ENCODE measurements at regions not wholly inside any gene's neighbourhood (a gene's known extent, or its start where the extent isn't known, plus 50 kb on each side); places are given as distances from the start of the nearest gene placed in this dataset. TPM values are rescaled to one million over a fixed set of nuclear protein-coding genes. Genes with fewer than 3 reads are reported as not detected.

DNA sequence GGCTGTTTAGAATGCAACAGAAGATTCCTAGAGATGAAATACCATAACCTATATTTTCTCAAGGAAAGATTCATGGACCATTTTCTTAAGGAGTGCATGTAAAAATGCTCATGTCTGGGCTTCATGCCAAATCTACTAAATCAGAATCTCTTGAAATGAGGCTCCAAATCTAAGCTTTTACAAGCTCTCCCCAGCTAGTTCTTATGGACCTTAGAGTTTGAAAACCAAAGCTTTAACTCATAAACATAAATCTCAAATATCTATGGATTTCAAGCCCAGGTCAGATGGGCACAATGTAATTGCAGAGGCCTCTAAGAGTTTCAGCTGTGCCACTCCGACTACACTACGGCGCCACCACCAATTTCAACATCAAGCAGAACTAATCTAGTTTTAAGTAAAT lies 117.3 kb upstream of the CAND1 start:
- no peak for DNase-seq

DNA sequence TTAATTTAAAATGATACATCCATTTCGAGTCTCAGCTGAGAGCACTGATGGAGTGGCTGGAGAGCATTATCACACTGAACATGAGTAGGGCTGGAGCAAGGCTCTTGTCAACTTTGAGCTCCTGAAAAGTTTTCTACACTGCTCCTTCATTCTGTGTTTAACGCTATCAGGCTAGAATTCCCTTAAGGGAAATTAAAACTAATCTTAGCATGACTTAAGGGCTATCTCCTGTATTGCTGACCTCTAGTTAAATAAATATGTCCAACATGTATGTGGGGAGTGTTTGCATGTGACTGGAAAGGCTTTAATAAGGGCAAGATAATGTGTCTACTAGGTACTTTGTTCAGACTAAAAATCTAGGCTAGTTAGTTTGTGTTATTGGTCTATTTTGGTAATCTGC lies 116.7 kb upstream of the CAND1 start:
- no peak for DNase-seq

DNA sequence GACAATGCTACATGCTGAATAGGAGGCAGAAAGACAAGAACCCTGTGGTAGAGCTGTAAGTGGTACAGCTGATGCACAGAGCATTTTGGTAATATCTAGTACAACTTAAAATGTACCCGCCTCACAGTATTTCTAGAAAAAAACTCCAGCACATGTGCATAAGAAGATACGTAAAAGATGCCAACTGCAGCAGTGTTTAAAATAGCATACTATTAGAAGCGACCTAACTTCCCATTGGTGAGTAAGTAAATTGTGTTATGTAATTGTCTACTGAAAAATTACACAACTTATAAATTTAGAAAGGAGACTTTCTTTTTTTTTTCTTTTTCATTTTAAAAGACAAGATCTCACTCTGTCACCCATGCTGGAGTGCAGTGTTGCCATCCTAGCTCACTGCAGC lies 114.3 kb upstream of the CAND1 start:
- no peak for DNase-seq

DNA sequence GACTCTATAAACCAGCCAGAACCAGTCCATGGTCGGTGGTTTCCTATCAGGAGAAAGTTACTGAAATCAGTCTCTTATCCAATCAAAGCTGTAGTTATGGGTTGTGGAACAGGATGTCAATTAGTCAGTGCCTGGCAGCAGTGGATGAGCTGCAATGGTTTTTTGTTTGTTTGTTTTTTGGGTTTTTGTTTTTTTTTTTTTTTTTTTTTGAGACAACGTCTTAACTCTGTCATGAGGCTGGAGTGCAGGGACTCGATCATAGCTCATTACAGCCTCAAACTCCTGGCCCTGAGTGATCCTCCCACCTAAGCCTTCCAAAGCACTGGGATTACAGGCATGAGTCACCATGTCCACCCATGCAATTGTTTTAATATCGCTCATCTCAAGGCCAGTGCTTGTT lies 113.3 kb upstream of the CAND1 start:
- no peak for DNase-seq

DNA sequence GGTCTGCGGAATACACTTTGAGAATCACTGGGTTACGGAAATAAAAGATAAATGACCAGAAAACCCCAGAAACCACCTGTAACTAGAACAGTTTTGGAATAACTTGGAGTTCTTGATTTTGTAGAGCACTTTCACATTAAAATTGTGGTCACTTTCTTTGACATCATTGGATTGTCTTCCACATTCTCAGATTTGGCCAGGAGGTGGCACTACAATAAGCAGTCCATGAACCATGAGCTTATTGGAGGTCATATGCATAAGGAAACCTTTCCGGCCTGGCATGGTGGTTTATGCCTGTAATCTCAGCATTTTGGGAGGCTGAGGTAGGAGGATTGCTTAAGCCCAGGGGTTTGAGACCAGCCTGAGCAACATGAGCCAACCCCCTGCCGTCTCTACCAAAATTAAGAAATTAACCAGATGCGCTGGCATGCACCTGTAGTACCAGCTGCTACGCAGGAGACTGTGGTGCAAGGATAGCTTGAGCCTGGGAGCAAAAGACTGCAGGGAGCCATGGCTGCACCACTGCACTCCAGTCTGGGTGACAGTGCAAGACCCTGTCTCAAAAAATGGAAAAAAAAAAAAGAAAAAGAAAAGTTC lies 107.7 kb upstream of the CAND1 start:
- no peak for DNase-seq

DNA sequence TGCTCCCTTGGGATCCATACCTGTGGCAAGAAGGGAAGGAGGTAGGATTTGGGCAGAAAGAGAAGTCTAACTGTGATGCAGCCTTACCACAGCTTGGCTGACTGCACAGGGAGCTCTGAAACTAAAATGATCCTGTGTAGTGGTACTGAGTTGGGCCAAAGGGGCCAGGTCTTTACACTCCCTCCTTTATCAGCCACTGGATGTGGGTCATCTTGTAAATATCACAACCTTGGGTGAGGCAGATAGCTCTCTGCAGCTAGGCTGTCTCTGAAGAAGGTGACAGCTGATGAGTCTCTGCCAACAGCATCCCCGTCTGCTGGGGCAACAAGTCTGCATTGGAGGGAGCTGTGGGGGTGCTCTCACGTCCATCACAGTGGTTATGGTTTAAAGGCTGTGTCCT lies 95.9 kb upstream of the CAND1 start:
- DNase-seq: no peak

DNA sequence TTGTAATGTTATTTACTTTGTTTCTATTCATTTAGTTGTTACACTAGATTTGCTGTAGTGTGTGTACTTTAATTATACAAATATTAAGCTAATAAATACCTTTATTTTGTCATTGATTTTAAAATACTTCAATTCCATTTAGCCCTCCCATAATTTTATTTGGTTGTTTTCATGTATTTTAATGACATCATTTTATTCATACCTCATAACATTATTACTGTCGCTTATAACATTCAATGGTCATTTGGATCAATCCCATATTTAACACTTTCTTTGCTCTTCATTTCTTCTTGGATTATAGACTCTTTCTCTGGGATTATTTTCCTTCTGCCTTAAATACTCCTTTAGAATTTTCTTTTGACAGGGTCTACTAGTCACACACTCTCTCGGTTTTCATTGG lies 86.6 kb upstream of the CAND1 start:
- DNase-seq: no peak

DNA sequence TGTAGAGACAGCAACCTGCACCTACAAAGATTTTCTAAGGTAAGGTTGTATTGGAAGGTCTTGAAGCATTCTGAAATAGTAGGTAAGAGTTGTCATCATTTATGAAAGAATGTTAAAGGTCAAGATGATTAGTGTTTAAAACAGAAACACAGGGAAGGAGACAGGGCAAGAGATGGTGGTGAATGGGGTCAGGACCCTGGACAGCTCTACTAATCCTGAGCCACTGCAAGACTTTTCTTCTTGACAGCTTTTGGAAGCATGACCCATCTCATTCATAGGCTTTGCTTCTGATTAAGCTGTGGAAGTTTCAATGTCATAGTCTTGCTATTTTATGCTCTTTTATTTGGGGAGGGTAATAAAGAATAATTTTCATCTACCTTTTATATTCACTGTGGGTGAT lies 75.5 kb upstream of the CAND1 start:
- no peak for DNase-seq

DNA sequence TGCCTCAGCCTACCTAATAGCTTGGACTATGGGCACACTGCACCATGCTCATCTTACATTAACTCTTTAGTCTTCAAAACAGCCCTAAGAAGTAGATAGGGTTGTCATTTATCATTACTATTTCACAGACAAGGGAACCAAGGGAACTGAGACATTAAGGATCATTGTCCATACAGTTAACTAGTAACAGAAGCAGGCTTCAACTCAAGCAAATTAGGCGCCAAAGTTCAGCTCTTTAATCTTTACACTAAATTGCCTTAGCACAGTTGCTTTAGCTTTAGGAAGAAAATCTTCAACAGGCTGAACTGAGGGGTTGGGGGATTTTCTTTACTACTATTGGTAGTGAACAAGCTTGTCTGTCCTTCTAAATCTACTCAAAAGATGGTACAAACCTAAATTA lies 68.8 kb upstream of the CAND1 start:
- no peak for DNase-seq

DNA sequence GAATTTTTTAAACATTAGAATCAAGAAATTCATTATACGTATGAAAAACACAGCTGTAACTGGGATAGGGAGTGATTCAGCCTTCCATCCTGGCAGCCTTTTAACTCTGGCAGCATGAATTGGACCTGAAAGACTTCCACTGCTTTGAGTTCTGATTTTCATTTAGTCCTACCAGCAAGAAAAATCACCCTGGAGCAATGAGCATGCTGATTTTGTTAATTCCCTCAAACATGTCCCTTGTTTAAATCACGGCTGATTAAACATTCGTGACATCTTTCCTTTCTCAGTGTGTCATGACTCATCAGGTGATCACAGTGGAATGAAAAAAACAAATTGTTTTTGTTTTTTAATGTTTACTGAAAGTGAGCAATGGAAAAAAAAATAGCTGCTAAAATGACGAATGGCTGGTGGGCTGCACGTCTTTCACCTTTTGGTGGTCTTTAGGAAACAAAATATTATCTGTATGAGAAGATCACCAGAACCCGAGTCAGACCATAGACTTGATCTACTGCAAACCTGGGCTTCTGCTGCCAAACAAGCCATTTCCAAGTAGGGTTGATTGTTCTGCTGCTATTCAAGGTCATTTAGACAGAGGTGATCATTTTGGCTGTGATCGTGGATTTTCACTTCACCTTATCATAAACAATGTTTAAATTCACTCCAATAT lies 67.0 kb upstream of the CAND1 start:
- DNase-seq: no peak

DNA sequence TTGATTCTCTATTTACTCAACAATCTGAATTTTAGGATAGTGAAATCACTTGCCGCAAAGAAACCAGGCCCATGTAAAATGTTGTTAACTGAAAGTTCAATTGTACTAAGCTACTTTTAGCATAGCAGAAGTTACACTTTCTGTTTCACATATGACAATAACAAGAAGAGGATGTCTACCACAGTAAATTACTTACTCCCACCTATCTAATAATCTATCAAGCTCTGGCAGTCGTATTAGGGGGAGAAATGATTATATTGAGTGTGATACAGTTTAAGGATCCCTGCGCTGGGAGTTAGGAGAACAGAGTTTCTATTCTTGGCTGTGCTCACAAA lies 66.5 kb upstream of the CAND1 start:
- DNase-seq: no peak

DNA sequence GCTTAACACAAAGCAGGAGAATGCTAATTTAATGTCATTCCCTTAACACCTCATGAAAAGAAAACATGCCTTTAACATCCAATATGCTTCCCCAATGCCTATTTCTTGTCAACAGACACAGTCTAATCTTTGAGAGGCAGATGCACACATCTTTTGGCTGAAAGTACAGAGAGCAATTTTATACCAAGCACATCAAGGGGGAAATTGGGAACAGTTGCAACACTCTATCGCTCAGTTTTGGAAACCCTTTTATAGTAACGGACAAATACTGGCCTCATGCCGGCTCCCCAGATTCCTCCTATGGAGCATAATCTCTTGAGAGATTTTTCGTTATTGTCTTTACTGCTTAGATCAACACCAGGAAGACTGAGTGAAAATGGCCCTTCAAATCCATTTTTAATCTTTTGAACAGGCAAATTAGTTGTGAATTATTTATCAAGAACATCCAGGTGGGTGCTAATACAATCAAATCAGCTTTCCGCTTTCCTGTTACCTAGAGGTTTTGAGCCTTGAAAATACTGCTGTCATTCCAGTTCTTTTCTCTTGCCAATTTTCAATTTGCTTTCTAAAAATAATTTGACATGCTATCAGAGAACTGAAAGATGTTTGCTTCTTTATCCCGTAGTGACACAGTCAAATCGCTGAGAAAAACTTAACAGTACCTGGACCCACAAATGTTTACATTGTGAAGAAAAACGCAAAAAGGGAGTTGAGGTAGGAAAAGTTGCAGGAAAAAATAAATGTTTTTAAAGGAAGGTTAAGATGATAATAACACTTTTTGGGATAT lies 60.7 kb upstream of the CAND1 start:
- no peak for DNase-seq

DNA sequence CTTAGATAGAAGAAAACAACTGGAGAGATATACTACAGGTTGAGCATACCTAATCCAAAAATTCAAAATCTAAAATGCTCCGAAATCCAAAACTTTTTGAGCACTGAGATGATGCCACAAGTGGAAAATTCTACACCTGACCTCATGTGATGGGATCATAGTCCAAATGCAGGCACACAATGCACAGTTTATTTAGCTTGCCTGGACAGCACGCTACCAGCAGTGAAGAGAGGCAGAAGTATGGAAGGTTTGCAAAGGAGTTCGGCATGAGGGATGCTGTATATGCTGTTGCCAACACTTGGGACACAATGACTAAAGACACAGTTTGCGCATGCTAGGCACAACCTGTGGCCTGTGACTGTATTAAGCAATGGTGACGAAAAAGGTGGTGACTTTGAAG lies 58.1 kb upstream of the CAND1 start:
- no peak for DNase-seq

DNA sequence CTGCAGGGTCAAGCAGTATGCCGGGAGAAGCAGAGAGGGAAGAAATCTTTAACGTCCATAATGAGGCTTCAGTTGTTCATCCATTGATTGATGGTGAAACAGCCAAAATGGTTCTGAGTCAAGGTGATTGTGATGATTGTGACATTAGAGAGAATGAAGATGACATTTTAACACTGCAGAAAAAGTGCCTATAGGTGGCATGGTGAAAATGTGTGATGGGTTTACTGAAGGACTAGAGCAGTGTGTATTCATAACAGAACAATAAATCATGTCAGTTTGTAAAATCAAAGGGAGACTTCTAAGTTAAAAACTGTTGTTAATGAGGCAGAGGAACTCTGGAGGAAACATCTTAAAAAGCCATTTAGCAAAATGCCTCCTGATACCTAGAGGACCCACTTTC lies 57.7 kb upstream of the CAND1 start:
- no peak for DNase-seq

DNA sequence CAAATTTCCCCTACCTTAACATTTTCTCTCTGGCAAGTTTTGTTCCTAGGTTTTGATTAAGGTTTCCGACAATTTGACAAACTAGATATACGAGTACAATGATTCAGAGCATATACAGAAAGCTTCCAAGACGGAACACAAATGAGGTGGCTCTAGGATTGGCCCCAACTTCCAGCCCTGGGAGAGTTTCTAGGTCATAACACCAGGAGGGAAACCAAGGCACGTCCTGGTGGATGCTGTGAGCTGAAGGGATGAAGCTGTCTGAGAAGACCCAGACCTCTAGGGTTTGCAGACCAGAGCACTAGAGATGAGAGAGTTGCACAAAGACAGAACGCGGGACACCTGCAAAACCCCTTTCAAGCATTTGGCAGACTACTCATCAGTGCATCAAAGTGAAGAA lies 51.5 kb upstream of the CAND1 start:
- no peak for DNase-seq

Small RNAs in the stretch of these regions (small RNA-seq; reads per million reads assigned to genes)
- gene AC073530.2: not detected
